Right lung (tissue), 2 donors: ENCODE measurements at regions not wholly inside any gene's neighbourhood (a gene's known extent, or its start where the extent isn't known, plus 50 kb on each side); places are given as distances from the start of the nearest gene placed in this dataset.
A peak's percentile ranks its signal among the peaks of the same experiment; 100 is the strongest.
"Not testable (repeated sequence)": the region's sequence is repeated elsewhere in the genome, so short reads cannot be mapped to it uniquely, and the experiment has no call there.

Experiments
- DNase-seq, 2 donors: peaks; one replicate each; pipeline ENCODE4 v3.0.0-alpha.2; 2013

DNA sequence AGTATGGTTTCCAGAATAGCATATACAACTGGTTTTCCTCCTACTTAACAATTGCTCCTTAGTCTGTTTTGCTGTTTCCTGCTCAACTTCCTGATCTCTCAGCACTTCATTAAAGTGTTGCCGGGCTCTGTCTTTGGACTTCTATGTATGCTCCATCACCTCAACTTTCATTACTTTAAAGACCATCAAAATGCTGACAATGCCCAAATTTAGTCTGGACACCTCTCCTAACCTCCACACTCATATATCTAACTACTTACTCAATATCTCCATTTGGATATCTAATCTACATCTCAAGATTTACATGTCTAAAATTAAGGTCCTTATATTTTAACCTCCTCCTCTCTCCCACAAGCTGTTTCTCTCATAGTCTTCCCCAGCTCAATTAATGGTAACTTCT lies 54.4 kb upstream of the LGR5 start:
- DNase-seq = no peak

GRCh38 chr12:71376711-71377355 lies 62.8 kb upstream of the LGR5 start:
- not testable (repeated sequence) for DNase-seq

DNA sequence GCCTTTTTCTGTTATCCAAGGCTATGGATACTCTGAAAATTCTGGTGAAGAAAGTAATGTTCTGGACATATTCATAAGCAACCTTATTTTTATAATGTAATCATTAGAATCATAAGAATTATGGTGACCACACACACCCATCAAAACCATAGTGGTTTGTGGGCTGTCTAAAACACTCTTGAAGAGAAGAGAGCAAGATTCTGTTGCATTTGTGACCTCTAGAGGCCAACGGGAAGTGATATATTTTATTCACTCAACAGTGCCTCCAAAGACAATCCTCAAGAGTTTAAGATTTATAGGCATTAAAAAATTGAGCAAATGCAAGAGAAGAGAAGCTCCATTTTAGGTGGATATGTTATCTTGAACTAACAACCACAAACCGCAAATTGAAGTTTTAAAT lies 68.5 kb upstream of the LGR5 start:
- DNase-seq = no peak

DNA sequence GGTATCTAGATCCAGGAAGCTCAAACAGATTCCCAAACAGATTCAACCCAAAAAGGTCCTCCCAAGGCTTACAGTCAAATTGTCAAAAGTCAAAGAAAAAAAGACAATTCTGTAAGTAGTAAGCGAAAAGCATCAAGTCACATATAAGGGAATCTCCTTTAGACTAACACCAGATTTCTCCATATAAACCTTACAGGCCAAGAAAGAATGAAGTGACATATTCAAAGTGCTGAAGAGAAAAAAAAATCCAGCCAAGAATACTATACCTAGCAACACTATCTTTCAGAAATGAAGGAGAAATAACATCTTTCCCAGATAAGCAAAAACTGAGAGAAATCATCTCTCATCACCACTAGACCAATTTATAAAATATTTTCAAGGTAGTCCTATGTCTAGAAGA lies 79.6 kb upstream of the LGR5 start:
- DNase-seq = no peak

- no peak for DNase-seq
Measured at GRCh38 chr12:71356569-71356968, 83.0 kb upstream of the LGR5 start.

DNA sequence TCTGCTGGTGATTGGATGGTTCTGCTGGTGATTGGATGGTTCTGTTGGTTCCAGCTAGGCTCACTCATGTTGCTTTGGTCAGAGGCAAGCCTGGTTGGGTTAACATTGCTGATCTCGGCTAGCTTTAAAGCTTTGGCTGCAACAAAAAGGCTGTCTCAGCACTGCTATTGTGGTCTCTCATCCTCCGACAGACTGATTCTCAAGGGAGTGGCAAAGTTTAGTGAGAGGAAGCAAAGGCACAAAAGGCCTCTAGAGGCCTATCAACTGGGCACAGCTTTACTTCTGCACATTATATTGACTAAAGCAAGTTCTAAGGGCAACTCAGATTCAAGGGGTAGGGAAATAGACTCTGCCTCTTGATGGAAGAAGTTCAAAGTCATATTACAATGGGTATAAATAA lies 84.7 kb upstream of the LGR5 start:
- no peak for DNase-seq

GRCh38 chr12:71353607-71354006 lies 86.0 kb upstream of the LGR5 start:
- no peak for DNase-seq

- DNase-seq = no peak
Measured at GRCh38 chr12:71349950-71350349, 89.6 kb upstream of the LGR5 start.

DNA sequence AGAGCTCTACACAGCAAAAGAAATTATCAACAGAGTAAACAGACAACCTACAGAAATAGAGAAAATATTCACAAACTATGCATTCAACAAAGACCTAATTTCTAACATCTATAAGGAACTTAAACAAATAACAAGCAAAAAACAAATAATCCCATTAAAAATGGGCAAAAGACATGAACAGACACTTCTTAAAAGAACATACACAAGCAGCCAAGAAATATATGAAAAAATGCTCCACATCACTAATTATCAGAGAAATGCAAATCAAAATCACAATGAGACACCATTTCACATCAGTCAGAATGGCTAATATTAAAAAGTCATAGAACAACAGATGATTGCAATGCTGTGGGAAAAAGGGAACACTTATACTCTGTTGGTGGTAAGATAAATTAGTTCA lies 100.7 kb upstream of the LGR5 start:
- DNase-seq = no peak

DNA sequence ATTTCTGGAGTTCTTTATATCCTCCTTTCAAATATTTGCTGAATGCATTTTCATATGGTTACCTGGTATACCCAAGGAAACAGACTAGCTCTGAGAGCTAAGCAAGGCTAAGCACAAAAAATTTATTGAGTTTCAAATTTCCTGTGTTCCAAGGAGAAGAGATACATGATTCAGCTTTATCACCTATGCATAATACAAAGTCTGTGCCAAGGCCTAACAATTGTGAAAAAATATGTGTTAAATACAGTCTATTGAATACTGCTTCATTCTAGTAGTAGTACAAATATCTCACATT lies 103.7 kb upstream of the LGR5 start:
- DNase-seq = no peak

DNA sequence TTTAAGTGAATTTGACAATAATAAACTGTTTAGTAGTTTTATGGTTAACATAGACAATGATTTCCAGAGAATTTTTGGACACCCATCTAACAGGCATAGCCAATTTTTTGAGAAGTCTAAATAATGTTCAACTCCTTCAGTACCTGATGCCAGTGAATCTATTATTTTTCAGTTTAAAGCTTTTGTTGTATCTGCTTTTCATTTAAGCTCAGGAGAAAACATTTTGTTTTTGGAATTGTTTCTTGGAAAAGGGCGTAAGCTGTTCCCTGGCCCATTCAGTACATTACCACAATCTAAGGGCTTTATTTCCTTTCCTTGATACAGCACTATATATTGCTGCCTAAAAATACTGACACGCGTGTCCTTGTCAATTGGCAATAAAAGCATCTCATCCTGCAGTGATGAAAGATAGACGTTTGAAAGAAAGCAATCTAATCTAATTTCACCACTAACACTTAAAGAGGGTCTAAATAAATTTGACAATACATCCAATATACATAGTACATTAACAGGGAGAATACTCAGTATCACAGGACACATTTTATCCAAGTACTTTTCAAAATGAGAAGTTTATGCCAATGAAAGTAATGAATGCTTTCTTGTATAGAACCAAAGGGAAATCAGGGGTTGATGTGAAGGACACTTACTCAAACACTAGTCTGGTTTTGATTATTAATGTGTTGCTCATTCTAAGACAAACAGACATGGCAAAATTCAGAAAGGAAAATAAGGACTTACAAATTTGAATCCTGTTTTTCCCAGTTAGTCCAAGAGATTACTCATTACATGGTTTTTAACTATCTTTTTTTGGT lies 104.2 kb upstream of the LGR5 start:
- no peak for DNase-seq

DNA sequence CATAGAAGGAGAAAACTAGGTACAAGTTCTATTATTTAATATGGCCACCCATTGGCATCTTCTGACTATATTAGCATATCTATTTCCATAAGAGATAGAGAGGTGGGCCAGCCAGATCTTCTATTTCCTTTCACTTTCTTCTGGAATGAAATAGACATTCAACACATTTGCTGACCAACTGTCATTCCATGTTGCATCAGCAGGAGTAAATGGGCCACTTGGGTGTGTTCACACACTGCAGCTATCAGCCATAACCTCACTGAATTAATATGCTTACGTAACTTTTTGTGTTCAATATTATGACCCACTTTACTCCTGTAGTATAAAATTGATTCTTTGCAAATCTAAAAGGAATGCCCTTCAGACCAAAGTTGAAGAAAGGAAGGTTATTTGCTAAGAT lies 106.2 kb upstream of the LGR5 start:
- DNase-seq = no peak

- no peak for DNase-seq
Measured at GRCh38 chr12:71329956-71330355, 109.6 kb upstream of the LGR5 start.

DNA sequence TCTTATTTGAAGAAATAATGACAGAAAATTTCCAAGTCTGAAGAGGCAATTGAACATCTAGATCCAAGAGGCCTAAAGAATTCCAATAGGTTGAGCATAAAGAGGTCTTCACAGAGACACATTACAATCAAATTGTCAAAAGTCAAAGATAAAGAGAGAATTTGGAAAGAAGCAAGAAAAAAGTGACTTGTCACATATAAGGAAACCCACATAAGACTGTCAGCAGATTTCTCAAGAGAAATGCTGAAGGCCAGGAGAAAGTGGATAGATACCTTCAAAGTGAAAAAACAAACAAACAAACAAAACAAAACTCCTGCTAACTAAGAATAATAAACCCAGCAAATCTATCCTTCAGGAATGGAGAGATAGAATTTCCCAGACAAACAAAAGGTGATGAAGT lies 118.1 kb upstream of the LGR5 start:
- no peak for DNase-seq

GRCh38 chr12:71321130-71321529 lies 118.5 kb upstream of the LGR5 start:
- no peak for DNase-seq

GRCh38 chr12:71315328-71315985 lies 124.1 kb upstream of the LGR5 start:
- DNase-seq = peak; percentile 89 to 91

- DNase-seq = no peak
Measured at GRCh38 chr12:71312768-71313403, 126.7 kb upstream of the LGR5 start.

DNA sequence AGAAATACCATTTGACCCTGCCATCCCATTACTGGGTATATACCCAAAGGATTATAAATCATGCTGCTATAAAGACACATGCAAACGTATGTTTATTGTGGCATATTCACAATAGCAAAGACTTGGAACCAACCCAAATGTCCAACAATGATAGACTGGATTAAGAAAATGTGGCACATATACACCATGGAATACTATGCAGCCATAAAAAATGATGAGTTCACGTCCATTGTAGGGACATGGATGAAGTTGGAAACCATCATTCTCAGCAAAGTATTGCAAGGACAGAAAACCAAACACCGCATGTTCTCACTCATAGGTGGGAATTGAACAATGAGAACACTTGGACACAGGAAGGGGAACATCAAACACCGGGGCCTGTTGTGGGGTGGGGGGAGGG lies 128.0 kb upstream of the LGR5 start:
- DNase-seq = not testable (repeated sequence)

- no peak for DNase-seq
Measured at GRCh38 chr12:71306808-71307207, 132.8 kb upstream of the LGR5 start.

- no peak for DNase-seq
Measured at GRCh38 chr12:71304306-71304705, 135.3 kb upstream of the LGR5 start.

DNA sequence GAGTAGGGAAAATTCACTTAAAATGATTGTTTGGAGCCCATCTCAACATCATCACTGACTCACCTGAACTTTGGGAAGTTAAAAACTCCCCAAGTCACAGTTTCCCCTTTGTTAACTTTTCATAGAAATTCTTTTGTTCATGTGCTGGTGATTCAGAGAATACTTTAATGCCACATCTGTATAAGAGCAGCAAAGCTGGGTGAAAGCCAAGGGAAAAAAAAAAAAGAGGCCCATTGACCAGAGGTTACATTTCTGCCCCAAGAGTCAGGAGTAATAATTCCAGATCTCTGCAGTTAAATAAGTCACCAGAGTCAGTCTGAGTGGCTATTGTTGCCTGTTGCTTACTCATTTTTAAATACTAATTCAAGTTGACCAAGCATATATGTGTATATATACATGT lies 136.4 kb upstream of the LGR5 start:
- no peak for DNase-seq

DNA sequence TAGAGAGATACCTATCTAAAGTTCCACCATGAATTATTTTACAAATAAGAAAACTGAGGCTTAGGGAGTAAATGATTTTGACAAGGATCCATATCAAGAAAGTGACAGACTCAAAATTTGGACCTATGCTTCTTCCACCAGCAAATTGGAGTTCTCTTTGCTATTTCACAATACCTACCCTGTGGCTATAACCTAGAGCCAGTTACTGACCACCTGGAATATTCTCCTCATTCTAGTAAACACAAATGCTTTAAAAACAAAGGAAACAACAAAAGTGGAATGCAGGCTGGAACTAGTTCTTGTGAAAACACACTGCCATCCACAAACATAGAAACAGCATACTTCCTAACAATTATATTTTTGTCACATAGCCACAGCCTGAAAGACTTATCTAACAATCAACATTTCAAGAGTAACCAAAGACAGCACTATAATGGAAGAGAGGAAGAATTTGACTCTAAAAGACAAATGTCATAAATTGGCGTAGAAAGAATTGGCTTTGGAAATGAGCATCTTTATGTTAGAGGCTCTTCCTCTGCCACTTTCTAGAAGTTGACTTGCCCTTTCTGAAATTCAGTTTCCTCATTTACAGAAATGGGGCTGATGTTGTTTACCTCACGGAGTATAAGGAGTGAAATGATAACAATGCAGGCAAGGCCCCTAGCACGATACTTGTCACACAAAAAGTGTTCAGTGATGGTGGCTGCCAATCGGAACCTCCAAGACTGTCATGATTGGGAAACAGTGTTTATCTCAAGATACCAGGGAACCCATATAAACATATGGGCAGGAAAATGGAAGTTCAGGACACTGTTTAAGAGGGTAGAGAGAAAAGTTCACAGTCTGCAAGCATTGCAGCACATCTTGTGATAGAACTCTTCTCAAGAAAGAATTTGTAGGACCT lies 138.6 kb upstream of the LGR5 start:
- no peak for DNase-seq
